ENCODE measurements at regions not wholly inside any gene's neighbourhood (a gene's known extent, or its start where the extent isn't known, plus 50 kb on each side); places are given as distances from the start of the nearest gene placed in this dataset.

GRCh38 chr10:90986136-90986760 is 65.4 kb upstream of the ANKRD1 start:
- TF ChIP-seq EP300 (IDR thresholded peaks at IDR 0.05) (no peak), POLR2AphosphoS5 (IDR thresholded peaks at IDR 0.05) (no peak)
- TF ChIP-seq, protein P1, sequence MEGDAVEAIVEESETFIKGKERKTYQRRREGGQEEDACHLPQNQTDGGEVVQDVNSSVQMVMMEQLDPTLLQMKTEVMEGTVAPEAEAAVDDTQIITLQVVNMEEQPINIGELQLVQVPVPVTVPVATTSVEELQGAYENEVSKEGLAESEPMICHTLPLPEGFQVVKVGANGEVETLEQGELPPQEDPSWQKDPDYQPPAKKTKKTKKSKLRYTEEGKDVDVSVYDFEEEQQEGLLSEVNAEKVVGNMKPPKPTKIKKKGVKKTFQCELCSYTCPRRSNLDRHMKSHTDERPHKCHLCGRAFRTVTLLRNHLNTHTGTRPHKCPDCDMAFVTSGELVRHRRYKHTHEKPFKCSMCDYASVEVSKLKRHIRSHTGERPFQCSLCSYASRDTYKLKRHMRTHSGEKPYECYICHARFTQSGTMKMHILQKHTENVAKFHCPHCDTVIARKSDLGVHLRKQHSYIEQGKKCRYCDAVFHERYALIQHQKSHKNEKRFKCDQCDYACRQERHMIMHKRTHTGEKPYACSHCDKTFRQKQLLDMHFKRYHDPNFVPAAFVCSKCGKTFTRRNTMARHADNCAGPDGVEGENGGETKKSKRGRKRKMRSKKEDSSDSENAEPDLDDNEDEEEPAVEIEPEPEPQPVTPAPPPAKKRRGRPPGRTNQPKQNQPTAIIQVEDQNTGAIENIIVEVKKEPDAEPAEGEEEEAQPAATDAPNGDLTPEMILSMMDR (IDR thresholded peaks at IDR 0.05), result no peak

Measured in suprapubic skin (tissue), 4 donors.